NK-92 treated with Interleukin-12 subunit alpha and Interleukin-12 subunit beta, amount 100 ng/mL, for 24 hours (cell line): ENCODE measurements at regions not wholly inside any gene's neighbourhood (a gene's known extent, or its start where the extent isn't known, plus 50 kb on each side); places are given as distances from the start of the nearest gene placed in this dataset.
"Not testable (repeated sequence)": the region's sequence is repeated elsewhere in the genome, so short reads cannot be mapped to it uniquely, and the experiment has no call there.

Experiments
- DNase-seq: peaks from one replicate; lab custom pipeline; 2025; lab: John Stamatoyannopoulos, UW

DNA sequence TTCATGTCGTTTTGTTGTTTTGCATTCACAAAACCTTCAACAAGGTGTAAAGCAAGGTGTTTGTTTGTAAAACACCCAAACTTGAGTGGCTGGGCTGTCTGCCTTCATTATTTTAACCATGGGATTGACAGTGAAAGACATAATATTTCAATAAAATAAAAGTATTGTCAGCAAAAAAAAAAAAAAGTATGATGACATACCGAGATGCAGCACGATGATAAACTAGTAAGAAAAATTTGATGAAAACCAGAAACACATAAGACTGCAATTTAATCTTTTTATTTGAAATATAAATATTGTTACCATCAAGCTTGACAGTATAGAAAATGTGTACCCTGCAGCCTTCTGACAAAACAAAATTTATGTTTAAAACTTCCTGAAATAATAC lies 419.3 kb upstream of the DYNLRB2 start:
- DNase-seq, result no peak

DNA sequence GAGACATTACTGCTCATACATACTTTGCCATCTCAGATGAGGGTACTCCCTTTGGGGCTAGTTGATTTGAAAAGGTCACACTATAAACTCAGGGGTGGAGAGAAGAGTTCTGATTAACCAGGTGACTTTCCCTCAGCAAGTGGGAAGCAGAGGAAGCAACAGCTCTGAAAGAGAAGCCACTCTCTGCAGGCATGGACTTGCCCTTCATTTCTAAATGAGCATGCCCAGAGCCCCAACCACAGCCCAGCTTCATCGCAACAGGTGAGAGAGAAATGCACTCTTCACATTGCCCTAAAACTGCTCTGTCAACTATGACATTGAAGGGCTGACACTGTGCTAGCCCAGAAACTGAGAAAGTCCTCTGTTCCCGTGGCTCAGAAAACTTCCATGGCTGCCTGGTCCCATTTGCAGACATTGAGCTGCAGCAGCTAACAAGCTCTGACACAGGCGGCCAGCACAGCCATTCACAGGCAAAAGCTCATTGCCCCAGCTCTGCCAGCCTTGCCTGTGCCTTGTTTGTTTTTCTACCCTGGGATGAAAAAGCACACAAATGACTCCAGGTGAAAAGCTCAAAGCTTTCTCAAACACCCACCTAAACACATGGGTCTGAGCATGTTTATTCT lies 419.8 kb upstream of the DYNLRB2 start:
- DNase-seq, result no peak

DNA sequence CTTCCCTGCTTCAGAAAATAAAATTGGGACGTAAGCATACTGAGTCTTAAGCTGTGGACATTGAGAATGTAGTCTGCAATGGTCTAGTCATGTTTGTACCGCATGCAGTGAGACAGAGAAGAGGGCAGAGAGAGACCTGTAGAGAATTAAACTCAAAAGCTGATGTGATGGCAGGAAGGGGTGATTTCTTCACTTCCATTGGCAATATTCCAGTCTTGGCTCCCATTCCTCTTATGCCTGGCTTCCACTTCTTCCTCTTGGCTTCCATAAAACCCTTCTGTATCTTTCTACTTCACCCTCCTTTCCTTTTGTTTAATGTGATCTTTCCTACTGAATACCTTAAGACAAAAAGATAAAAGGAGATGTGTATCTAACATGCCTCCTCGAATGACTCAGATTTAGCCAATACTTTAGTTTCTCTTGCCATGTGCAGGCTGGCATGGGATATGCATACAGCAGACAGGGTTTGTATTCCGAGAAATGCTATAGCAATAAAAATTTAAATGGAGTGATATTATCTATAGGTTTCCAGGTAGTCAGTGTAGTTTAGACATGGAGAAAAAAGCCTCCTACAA lies 423.1 kb upstream of the DYNLRB2 start:
- no peak for DNase-seq

DNA sequence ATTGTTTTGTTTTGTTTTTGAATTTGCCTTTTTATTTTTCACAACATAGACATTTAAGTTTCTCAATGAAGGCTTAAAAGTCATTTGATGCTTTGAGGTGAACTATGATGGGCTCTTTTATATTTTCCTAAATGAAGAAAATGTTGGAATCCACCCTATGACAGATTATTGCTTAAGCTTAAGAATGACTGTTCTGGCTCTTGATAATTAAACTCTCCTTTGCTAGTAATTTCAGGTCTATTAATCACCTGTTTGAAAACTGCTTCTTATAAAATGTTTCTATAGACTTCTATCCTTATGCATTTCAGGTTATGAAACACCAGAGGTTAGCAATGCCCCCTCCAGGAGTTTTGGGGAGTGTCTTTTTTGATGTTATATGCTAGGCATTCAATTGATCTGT lies 424.1 kb upstream of the DYNLRB2 start:
- DNase-seq, result no peak

DNA sequence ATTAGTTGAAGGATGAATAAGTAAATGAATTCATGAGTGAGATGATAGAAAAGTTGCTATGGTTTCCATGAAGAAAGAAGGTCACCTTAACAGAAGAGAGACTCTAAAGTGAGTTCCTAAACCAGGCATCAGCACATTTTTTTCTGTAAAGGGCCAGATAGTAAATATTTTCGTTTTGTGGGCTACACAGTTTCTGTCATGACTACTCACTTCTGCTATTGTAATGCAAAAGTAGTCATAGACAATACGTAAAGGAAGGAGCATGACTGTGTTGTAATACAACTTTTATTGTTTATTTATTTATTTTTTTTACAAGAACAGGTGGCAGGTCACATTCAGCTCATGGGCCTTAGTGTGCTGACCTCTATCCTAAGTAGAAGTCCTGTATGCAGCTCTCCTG lies 426.1 kb upstream of the DYNLRB2 start:
- DNase-seq, result no peak

DNA sequence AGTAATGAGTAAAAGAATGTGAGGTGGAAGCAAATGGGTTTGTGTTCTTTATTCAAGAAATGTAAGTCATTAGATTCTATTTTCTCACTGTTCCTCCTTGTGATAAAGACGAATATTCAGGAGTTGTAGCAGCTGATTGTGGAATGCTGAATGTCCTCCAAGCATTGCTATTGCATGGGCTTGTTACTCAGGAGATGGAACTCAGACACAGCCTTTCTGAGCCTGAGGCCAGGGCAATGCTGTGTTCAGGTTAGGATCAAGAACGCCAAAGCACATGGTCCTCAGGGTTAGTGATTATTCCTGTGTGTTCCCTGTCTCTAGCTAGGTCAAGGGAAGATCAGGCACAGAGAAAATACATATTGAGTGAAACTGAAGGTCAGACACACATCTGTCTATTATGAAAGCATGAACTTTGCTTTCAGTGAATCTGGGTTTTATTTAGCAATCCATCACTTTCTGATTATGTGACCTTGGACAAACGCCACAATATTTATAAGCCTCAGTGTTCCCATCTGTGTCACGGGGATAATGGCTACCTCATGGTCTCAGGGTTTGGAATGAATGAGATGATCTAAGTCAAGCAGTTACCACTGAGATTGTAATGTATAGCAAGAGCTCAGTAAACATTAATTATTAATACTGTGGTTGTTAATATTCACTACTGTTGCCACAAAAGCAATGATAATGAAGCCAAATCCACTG lies 426.8 kb upstream of the DYNLRB2 start:
- no peak for DNase-seq

DNA sequence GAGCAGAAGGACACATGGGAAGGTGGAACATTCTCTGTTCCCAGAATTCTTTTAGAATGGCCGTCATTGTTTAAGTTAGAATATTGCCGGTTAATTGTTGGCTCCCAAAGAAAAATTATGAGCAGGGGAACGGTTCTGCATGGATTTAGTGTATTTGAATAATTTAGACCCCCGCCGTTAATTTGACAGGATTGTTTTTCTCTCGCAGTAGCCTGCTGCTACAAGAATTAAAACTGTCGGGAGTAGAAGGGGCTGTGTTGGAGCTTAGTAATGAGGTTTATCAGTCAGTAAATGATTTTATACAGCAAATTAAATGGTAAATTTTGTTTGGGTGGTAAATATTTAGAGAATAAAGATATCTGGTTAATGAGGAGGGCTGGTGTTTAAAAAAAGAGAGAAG lies 431.2 kb upstream of the DYNLRB2 start:
- no peak for DNase-seq

DNA sequence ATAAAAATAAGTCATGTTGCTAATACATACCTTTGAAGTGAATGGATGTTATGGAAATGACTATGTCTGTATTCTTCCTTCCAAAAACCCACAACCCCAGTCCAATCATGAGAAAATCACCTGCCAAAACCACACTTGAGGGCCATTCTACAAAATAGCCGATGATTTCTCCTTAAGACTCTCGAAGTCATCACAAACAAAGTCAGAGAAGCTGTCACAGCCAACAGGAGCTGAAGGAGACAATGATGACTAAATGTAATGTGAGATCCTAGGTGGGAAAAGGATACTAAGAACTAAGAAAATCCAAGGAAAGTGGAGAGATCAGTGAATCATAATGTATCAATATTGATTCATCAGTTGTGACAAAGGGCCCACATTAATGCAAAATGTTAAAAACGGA lies 432.9 kb upstream of the DYNLRB2 start:
- no peak for DNase-seq

DNA sequence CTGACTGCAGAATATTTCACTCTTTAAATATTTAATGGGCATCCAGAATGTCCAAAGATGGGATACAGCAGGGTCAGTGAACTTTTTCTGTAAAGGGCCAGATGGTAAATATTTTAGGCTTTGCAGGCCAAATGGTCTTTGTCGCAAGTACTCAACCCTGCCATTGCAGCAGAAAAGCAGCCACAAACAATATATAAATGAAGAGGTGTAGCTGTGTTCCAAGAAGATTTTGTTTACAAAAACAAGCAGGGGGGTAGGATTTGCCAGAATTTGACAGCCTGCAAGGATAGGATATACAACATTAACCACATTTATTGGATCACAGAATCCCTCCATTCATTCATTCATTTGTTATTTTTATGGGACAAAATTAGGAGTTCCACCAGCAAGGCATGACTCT lies 435.0 kb upstream of the DYNLRB2 start:
- no peak for DNase-seq

DNA sequence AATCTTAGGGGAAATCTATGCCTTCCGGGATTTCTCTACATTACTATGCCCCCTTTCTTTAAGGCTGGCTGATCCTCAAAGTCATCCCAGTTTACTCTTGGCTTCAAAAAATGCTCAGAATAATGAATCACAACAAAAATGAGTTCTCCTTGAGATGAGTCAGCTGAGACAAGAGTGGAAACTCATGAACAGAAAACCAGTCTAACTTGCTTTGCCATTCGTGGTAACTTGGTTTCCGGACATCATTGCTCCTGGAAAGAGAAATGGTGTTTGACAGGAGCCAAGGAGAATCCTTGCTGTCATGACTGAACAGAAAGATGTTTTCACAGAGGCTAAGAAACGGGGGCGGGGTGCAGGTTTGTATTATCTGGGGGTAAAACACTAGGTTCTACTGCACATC lies 435.6 kb upstream of the DYNLRB2 start:
- no peak for DNase-seq

DNA sequence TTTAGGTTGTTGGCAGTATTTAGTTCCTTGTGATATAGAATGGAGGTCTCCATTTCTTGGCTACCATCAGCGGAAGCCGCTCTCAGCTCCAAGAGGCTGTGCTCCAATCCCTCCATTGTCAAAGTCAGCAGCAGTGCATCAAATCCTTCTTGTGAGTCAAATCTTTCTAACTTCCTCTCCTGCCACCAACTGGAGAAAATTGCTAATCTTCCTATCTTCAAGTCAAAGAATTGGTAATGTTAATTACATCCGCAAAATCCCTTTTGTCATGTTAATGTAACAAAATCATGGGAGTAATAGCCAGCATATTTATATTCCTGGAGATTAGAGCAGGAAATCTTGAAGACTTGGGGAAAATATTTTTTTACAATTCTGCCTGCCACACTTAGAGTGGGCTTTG lies 436.4 kb upstream of the DYNLRB2 start:
- no peak for DNase-seq

DNA sequence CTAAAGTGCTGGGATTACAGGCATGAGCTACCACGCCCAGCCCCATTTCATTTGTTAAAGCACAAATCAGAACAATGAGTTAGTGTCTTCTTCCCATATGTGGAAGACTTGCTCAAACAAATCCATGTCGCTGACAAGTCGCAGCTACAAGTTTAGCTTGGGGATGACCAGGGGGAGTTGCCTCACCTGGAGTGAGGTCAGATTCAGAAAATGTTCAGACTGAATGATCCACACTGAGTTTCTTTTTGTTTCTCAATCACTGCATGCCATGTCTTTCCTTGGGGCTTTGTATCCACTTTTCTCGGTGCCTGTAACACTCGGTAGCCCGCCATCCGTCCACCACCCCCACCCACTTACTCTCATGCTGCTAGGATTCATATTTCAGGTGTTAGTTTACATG lies 437.3 kb upstream of the DYNLRB2 start:
- no peak for DNase-seq

DNA sequence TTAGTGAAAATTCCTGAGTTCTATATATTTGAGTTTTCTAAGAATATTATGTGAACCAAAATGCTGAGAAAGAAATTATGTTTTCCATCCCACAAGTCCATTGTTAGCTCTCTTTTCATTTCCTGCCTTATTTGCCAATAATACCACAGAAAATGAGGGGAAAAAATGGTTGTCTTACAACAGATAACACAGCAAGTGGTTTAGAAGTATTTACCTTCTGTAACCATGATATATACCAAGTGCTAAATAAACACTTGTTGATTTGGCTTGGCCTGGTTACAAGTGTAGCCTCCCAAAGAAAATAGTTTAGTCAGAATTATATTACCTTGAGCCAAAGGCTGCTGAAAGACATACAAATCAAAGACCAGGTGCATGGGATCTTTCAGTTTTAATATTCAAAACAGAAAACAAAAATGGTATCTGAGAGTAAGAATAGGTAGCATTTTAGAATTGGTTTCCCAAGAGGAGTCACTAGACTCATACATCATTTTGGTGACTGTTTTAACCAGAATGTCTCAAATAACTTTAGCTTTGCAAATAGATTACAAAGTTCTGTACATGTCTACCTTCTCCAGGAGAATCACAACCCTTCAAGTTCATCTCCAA lies 439.8 kb upstream of the DYNLRB2 start:
- DNase-seq, result no peak

DNA sequence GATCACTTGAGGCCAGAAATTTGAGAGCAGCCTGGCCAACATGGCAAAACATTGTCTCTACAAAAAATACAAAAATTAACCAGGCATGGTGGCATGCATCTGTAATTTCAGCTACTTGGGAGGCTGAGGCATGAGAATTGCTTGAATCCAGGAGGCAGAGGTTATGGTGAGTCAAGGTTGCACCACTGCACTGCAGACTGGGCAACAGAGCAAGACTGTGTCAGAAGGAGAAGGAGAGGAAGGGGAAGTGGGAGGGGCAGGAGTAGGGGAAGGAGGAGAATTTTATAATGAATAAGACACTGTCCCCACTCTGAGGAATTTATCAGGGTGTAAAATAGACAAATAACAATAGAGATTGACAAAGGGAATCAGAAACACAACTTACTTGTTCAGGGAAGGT lies 440.6 kb upstream of the DYNLRB2 start:
- DNase-seq, result no peak

DNA sequence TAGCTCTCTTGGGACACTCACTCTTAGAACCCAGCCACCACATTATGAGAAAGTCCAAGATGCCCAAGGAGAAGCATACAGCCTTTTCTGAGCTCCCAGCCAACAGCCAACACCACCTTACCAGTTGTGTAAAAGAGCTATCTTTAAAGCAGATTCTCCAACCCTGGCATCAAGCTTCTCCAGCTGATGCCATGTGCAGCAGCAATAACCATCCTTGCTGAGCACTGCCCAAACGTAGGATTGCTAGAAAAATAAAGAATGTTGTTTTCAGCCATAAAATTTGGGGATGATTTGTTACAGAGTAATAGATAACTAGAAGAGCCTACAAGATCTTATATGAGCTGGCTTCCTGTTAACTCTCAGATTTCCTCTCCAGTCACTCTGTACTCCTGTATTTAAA lies 443.7 kb upstream of the DYNLRB2 start:
- no peak for DNase-seq

DNA sequence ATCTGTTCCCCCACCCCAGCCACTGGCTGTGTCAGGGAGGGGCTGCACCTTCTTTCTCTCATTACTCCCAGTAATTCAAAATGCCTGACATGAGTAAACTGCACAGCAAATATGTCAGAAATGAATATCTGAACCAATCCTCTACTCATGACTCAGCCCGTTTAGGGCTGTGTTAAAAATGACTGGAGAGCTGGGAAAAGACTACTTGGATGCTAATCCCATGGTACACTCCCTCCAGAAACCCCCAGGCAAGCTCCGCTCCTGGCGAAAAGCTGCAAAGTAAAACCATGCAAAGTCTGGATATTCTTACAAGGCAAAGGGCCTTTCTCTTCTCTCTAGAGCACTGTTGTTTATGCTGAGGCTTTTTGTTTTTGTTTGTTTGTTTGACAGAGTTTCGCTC lies 448.1 kb upstream of the DYNLRB2 start:
- no peak for DNase-seq

DNA sequence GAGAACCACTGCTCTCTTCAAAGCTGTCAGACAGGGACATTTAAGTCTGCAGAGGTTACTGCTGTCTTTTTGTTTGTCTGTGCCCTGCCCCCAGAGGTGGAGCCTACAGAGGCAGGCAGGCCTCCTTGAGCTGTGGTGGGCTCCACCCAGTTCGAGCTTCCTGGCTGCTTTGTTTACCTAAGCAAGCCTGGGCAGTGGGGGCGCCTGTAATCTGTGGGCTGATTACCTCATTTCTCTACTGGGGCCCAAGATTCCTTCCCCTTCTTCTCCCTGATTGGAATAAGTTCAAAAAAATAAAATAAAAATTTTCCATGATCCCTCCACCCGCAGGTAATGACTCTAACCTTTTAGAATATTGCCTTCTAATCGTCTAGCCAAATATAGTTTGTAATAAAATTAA lies 449.3 kb upstream of the DYNLRB2 start:
- DNase-seq, result not testable (repeated sequence)

DNA sequence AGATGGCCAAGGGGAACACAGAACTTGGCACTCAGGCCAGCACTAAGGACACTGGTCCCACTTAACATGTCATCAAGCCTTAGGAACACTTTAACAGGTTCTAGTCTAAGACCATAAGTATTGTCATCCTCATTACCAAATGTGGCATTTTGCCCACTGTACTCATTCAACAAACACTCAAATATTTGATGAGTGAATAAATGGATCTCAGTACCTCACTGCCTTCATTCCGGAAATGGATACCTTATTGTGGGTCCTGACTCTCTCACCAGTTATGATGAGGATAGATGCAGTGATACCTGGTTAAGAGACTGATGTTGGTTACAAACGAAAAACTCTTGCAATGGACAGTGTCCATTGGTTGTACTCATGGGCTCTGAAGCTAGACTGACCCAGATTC lies 455.2 kb upstream of the DYNLRB2 start:
- no peak for DNase-seq

DNA sequence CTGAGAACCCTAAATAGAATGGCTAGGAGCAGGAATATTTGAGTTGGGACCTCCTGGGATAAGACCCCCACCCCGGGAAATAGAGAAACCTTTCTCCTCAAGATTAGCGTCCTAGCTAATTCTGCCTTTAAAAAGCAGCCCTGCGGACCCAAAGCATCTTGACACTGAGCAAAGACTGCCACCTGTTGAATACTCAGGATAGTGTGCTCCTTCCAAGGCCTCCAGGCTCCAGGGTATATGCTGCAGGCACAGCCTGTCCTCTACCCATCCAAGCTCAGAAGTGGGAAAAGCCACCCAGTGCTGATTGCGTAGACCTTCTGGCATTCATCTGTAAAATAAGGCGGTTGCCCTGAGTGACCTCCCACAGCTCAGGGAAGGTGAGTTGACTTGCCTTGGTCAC lies 456.2 kb upstream of the DYNLRB2 start:
- no peak for DNase-seq

DNA sequence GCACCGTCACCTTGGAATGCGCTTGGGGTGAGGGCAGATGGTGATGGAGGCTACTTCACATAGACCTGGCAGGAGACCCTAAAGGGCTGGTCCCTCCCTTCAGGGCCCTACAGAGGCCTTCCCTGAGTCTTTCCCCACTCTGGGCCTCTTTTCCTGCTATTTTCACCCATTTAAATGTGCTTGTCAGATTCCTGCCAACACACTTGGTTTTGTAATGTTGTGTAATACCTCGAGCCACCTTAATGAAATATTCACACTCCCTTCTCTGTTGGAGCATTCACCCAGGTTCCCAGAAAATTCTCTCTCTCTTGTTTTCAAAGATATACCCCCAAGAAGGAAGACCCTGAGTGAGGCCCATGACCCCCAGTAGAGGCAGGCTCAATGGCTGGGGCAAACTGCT lies 456.6 kb upstream of the DYNLRB2 start:
- DNase-seq, result no peak

DNA sequence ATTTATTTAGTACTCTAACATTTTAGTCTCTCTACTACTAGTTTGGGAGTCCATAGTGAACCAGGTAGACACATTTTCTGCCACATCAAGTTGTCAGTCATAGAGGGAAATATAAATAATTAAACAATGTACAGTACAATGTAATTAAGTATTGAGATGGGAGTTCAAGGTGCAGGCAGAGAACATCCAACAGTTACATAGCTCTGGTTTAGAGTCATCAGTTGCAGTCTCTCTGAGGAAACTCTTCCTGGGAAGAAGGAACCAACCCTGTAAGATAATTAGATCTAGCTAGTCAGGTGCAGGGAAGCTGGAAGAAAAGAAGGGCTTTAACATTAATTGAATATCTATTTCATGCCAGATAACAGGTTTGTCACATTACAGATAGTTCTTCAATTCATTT lies 457.9 kb upstream of the DYNLRB2 start:
- DNase-seq, result no peak

DNA sequence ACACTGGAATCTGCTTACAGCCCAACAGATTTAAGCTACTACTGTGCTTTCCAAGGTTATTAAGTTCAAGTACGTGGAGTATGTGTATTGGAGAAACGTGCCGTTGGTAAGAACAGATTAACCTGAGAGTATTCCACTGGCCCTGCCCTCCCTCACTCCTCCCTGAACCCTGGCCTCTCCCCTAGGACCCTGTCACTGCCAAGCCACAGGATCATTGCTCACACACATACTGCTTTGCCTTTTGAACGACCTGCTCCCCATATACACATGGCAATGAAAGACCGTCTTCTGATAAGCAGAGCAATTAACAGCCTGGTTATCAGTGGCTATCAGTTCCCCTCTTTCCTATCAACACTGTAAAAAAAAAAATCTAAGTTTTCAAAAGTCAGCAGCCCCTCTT lies 458.9 kb upstream of the DYNLRB2 start:
- DNase-seq, result no peak

DNA sequence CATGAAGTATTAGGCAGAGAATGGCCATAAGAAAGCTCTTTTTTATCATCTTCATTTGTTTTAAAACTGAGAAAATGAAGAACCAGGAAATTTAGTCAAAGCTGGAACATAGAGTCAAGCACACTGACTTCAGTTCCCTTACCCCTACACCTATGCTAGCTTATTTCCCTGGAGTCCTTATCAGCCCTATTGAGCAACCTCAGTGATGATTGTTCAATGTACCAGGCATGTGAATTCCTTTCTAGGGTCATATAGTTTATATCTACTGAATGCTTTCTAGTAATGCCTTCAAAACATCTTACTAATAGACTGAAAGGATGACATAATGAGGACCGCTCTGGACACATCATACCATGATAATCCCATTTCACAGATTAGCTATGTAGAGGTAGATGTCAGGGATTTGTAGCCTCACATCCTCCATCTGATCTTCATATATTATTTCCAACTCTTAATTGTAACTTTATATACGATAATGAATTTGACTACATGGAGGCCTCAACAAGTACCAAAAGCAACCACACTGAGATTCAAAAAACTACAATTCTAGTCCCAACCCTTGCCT lies 460.4 kb upstream of the DYNLRB2 start:
- DNase-seq, result no peak
